Posterior cingulate gyrus (tissue), 11 donors: ENCODE measurements at regions not wholly inside any gene's neighbourhood (a gene's known extent, or its start where the extent isn't known, plus 50 kb on each side); places are given as distances from the start of the nearest gene placed in this dataset.
"Not testable (repeated sequence)": the region's sequence is repeated elsewhere in the genome, so short reads cannot be mapped to it uniquely, and the experiment has no call there.

Experiments used
- DNase-seq, 10 donors: peaks; one replicate each; pipeline versions ENCODE4 v3.0.0 to v3.0.0-alpha.2; 2020 to 2021; ENCODE audit warnings: mixed read lengths in 3 of 10
- intact Hi-C: fragments of 100-400 bp; cut with DNase I; formaldehyde crosslinking; loops from one replicate; pipeline ENCODE4 v1.15.1; 2023

GRCh38 chr11:42996421-42997307, 315.1 kb upstream of the API5 start:
- intact Hi-C loops: no loop called here
- no peak for DNase-seq

DNA sequence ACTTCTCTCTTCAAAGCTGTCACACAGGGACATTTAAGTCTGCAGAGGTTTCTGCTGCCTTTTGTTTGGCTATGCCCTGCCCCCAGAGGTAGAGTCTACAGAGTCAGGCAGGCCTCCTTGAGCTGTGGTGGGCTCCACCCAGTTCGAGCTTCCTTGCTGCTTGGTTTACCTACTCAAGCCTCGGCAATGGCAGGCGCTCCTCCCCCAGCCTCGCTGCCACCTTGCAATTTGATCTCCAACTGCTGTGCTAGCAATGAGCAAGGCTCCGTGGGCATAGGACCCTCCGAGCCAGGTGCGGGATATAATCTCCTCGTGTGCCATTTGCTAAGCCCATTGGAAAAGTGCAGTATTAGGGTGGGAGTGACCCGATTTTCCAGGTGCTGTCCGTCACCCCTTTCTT, 306.9 kb upstream of the API5 start:
- DNase-seq: peak in 1 of 10 donors; percentile 67
- intact Hi-C loops: not testable (repeated sequence)

GRCh38 chr11:43010042-43010441, 301.8 kb upstream of the API5 start:
- DNase-seq: no peak
- intact Hi-C loops: no loop called here

DNA sequence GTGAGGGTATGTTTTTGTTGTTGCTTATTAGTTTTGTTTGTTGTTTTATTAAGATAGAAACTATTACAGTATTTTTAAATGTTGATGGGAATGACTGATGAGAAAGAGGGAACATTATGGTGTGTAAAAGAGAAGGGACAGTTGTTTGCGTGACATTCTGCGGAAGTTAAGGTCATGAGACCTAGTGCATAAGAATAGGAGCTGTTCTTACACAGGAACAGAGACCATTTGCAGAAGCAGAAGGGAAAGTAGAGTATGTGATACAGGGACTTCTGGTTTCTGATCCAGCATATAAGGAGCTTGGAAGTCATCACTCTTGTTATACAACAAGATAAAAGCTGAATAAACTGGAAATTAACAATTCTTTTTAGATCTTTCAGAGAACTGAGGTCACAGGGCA, 299.2 kb upstream of the API5 start:
- no peak for DNase-seq
- intact Hi-C loops: no loop called here

- DNase-seq: peak in 1 of 10 donors; percentile 25
- intact Hi-C loops: no loop called here
Measured at GRCh38 chr11:43021466-43021865, 290.3 kb upstream of the API5 start.

DNA sequence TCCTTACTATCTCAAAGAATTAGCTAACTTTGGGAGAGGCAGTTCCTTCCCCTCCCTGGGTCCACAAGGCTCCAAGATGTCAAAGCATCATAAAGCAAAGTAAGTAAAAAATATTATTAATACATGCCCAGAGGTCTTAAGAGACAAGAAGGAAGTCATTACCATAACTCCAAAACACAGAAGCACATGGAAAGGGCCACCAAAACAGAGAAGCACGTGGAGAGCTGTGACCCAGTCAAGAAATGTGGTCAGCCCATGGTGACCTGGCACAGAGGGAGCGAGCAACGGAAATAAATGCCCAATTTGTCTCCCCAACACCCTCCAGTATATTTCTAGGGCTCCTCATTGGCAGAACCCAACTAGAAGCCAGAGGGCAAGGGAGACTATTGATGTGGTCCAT, 277.5 kb upstream of the API5 start:
- intact Hi-C loops: no loop called here
- no peak for DNase-seq

- no peak for DNase-seq
- intact Hi-C loops: no loop called here
Measured at GRCh38 chr11:43035086-43035485, 276.7 kb upstream of the API5 start.

GRCh38 chr11:43053638-43054412, 258.0 kb upstream of the API5 start:
- intact Hi-C loops: no loop called here
- DNase-seq: no peak

- intact Hi-C loops: no loop called here
- no peak for DNase-seq
Measured at GRCh38 chr11:43067681-43068080, 244.1 kb upstream of the API5 start.

DNA sequence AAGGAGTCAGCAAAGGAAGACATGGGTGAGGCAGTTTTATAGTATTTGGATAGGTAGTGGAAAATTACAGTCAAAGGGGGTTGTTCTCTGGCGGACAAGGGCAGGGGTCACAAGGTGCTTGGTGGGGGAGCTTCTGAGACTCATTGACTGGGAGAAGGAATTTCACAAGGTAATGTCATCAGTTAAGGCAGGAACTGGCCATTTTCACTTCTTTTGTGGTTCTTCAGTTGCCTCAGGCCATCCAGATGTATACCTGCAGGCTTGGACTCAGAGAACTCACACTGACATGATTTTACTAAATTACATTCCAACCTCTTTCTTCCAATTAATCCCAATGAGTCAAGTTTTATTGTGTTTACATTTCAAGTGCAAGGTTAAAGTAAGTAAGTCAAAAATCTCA, 240.5 kb upstream of the API5 start:
- intact Hi-C loops: no loop called here
- no peak for DNase-seq

- no peak for DNase-seq
- intact Hi-C loops: no loop called here
Measured at GRCh38 chr11:43072096-43072495, 239.7 kb upstream of the API5 start.

- intact Hi-C loops: no loop called here
- no peak for DNase-seq
Measured at GRCh38 chr11:43072911-43073310, 238.9 kb upstream of the API5 start.

GRCh38 chr11:43074810-43075209, 237.0 kb upstream of the API5 start:
- no peak for DNase-seq
- intact Hi-C loops: no loop called here

DNA sequence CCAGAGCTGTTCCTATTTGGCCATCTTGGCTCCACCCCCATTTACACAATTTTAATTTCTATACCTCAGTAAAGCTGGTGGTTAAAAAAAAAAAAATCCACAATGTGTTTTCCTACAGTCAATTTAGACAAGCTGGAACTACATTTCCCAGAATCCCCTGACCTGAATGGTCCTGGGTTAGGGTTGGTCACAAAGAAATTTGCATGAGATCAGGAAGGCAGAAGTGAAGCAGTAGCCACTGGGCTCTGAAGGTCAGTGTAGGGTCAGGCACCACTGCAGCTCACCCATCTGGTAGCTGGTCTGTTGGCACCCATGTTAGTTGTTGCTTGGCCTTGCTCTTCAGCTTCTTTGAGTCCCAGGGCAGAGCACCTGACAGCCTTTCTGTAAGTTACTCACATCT, 210.7 kb upstream of the API5 start:
- intact Hi-C loops: no loop called here
- DNase-seq: no peak

DNA sequence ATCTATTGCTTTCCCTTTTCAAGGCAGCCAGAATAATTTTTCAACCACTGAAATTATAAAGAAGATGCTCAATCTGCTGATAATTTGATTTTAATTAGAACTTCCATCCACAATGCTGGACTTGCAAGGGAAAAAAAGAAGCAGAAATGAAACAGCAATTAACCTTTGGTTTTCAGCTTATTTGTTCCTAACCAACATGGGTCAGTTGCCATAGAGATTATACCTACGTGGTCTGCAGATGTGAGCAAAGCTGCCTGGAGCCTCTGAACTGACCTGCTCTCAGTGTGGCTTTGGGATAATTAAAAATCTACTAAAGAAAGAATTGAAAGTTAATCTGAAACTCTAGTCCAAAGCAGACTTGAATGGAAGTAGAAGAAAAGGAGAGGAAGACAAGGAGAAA, 195.7 kb upstream of the API5 start:
- intact Hi-C loops: no loop called here
- DNase-seq: no peak

GRCh38 chr11:43119275-43119970, 192.4 kb upstream of the API5 start:
- intact Hi-C loops: no loop called here
- no peak for DNase-seq

- intact Hi-C loops: no loop called here
- no peak for DNase-seq
Measured at GRCh38 chr11:43122546-43122945, 189.2 kb upstream of the API5 start.

- DNase-seq: no peak
- intact Hi-C loops: no loop called here
Measured at GRCh38 chr11:43123443-43123842, 188.4 kb upstream of the API5 start.

GRCh38 chr11:43124272-43124935, 187.4 kb upstream of the API5 start:
- intact Hi-C loops: no loop called here
- DNase-seq: no peak

GRCh38 chr11:43129329-43129728, 182.5 kb upstream of the API5 start:
- no peak for DNase-seq
- intact Hi-C loops: no loop called here

- peak; percentile 15 to 90 (median 36) for DNase-seq
- intact Hi-C loops: loop anchor here (2.0 kb wide), 1 partner anchor 360 kb away; no protein-coding TSS in a partner anchor
Measured at GRCh38 chr11:43130616-43131015, 181.2 kb upstream of the API5 start.
